ENCODE measurements at regions not wholly inside any gene's neighbourhood (a gene's known extent, or its start where the extent isn't known, plus 50 kb on each side); places are given as distances from the start of the nearest gene placed in this dataset.
A peak's percentile ranks its signal among the peaks of the same experiment; 100 is the strongest.

GRCh38 chr2:898319-898718, 52.3 kb upstream of the SNTG2 start:
- Histone ChIP-seq H3K27ac (no peak overlapping the region), H3K4me3 (no peak overlapping the region), H3K9me3 (peaks cover 0 to 2% (median 0%) of the 10 kb centered on the region in 3 donors), H3K36me3 (replicated peaks in 1 of 2; ENCODE audit: insufficient read depth in 1 of 2, low read depth in 2 of 2) (no peaks in the 10 kb centered on the region), H3K4me1 (no peaks in the 10 kb centered on the region), H3K27me3 (no peaks in the 10 kb centered on the region)
- ATAC-seq (no peak), DNase-seq (no peak)
- 33 to 47% methylated on average over 2 of the region's 2 CpGs for WGBS, 2 donors
- intact Hi-C loops (cut with DNase I), result no loop called here
- TF ChIP-seq CTCF (IDR thresholded peaks at IDR 0.05) (no peak), POLR2A (IDR thresholded peaks at IDR 0.05) (no peak)

GRCh38 chr2:897091-897490, 53.6 kb upstream of the SNTG2 start:
- Histone ChIP-seq H3K4me3 (no peak overlapping the region), H3K4me1 (no peaks in the 10 kb centered on the region), H3K9me3 (peaks cover 0 to 2% (median 0%) of the 10 kb centered on the region in 3 donors), H3K27ac (no peak overlapping the region), H3K27me3 (no peaks in the 10 kb centered on the region), H3K36me3 (replicated peaks in 1 of 2; ENCODE audit: insufficient read depth in 1 of 2, low read depth in 2 of 2) (no peaks in the 10 kb centered on the region)
- 83 to 92% methylated on average over 2 of the region's 2 CpGs for WGBS, 2 donors
- intact Hi-C loops (cut with DNase I), result no loop called here
- no peak for TF ChIP-seq CTCF (IDR thresholded peaks at IDR 0.05)
- TF ChIP-seq POLR2A (IDR thresholded peaks at IDR 0.05), result no peak
- DNase-seq (no peak), ATAC-seq (no peak)

- intact Hi-C loops (cut with DNase I), result no loop called here
- peaks cover 0 to 2% (median 0%) of the 10 kb centered on the region in 3 donors for H3K9me3 ChIP-seq
- TF ChIP-seq CTCF (IDR thresholded peaks at IDR 0.05) (no peak), POLR2A (IDR thresholded peaks at IDR 0.05) (no peak)
- no peaks in the 10 kb centered on the region for H3K27me3 ChIP-seq
- H3K4me1 ChIP-seq, result no peaks in the 10 kb centered on the region
- H3K36me3 ChIP-seq (replicated peaks in 1 of 2; ENCODE audit: insufficient read depth in 1 of 2, low read depth in 2 of 2), result no peaks in the 10 kb centered on the region
- H3K27ac ChIP-seq, result no peak overlapping the region
- peak; percentile 44 to 81 (median 74) for DNase-seq
- 32 to 36% methylated on average over 7 of the region's 7 CpGs for WGBS, 2 donors
- peak; percentile 67 for ATAC-seq
- no peak overlapping the region for H3K4me3 ChIP-seq
Observed at GRCh38 chr2:893311-893710, 57.3 kb upstream of the SNTG2 start.

- no peak for ATAC-seq
- Histone ChIP-seq H3K4me3 (no peak overlapping the region), H3K27me3 (no peaks in the 10 kb centered on the region), H3K4me1 (no peaks in the 10 kb centered on the region), H3K9me3 (peaks cover 0 to 2% (median 0%) of the 10 kb centered on the region in 3 donors), H3K27ac (no peak overlapping the region), H3K36me3 (replicated peaks in 1 of 2; ENCODE audit: insufficient read depth in 1 of 2, low read depth in 2 of 2) (no peaks in the 10 kb centered on the region)
- DNase-seq, result no peak
- intact Hi-C loops (cut with DNase I), result no loop called here
- TF ChIP-seq POLR2A (IDR thresholded peaks at IDR 0.05) (no peak), CTCF (IDR thresholded peaks at IDR 0.05) (no peak)
- WGBS, 2 donors, result 61 to 65% methylated on average over 4 to 11 of the region's 13 CpGs
Observed at GRCh38 chr2:892892-893291, 57.8 kb upstream of the SNTG2 start.

GRCh38 chr2:892401-892800, 58.2 kb upstream of the SNTG2 start:
- Histone ChIP-seq H3K27ac (no peak overlapping the region), H3K27me3 (no peaks in the 10 kb centered on the region), H3K9me3 (peaks cover 0 to 2% (median 0%) of the 10 kb centered on the region in 3 donors), H3K4me1 (no peaks in the 10 kb centered on the region), H3K4me3 (no peak overlapping the region), H3K36me3 (replicated peaks in 1 of 2; ENCODE audit: insufficient read depth in 1 of 2, low read depth in 2 of 2) (no peaks in the 10 kb centered on the region)
- DNase-seq (no peak), ATAC-seq (no peak)
- WGBS, 2 donors, result 66 to 75% methylated on average over 7 to 11 of the region's 11 CpGs
- no peak for TF ChIP-seq POLR2A (IDR thresholded peaks at IDR 0.05)
- no peak for TF ChIP-seq CTCF (IDR thresholded peaks at IDR 0.05)
- intact Hi-C loops (cut with DNase I), result no loop called here
